ENCODE measurements at regions not wholly inside any gene's neighbourhood (a gene's known extent, or its start where the extent isn't known, plus 50 kb on each side); places are given as distances from the start of the nearest gene placed in this dataset.

- intact Hi-C loops (cut with DNase I), result no loop called here
These were observed 322.1 kb upstream of the MSX2 start for GRCh38 chr5:174402222-174402812.

DNA sequence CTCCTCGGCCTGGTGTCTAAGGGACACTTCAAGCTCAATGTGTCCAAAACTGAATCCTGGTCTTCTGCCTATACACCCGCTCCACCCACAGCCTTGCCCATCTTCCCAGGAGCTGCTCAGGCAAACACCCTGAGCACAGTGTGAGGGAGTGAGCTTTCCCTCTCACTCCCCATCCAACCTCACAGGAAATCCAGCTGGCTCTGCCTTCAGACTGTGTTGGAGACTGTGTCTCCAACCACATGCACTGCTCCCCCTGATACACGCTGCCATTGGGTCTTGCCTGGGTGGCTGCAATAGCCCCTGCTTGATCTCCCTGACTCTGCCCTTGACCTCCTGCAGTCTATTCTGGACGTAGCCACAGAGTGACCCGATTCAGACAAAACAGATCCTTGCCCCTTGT lies 319.5 kb upstream of the MSX2 start:
- no peak for TF ChIP-seq POLR2A (IDR thresholded peaks at IDR 0.05)
- TF ChIP-seq, protein P1, sequence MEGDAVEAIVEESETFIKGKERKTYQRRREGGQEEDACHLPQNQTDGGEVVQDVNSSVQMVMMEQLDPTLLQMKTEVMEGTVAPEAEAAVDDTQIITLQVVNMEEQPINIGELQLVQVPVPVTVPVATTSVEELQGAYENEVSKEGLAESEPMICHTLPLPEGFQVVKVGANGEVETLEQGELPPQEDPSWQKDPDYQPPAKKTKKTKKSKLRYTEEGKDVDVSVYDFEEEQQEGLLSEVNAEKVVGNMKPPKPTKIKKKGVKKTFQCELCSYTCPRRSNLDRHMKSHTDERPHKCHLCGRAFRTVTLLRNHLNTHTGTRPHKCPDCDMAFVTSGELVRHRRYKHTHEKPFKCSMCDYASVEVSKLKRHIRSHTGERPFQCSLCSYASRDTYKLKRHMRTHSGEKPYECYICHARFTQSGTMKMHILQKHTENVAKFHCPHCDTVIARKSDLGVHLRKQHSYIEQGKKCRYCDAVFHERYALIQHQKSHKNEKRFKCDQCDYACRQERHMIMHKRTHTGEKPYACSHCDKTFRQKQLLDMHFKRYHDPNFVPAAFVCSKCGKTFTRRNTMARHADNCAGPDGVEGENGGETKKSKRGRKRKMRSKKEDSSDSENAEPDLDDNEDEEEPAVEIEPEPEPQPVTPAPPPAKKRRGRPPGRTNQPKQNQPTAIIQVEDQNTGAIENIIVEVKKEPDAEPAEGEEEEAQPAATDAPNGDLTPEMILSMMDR (IDR thresholded peaks at IDR 0.05), result no peak
- TF ChIP-seq EP300 (IDR thresholded peaks at IDR 0.05), result no peak
- no peak for DNase-seq
- WGBS, 3 donors, result 52 to 71% (median 59%) methylated on average over 5 of the region's 5 CpGs
- Histone ChIP-seq H3K4me3 (no peak overlapping the region), H3K4me1 (ENCODE audit: insufficient read depth) (no peaks in the 10 kb centered on the region), H3K36me3 (no peaks in the 10 kb centered on the region), H3K27me3 (no peaks in the 10 kb centered on the region), H3K27ac (no peak overlapping the region), H3K9me3 (no peaks in the 10 kb centered on the region)
- intact Hi-C loops (cut with DNase I), result no loop called here

More at GRCh38 chr5:174402222-174402812, 322.1 kb upstream of the MSX2 start:
- TF ChIP-seq, protein P1 (IDR thresholded peaks at IDR 0.05), result no peak
- no peak for TF ChIP-seq POLR2A (IDR thresholded peaks at IDR 0.05)
- TF ChIP-seq EP300 (IDR thresholded peaks at IDR 0.05), result no peak
- no peaks in the 10 kb centered on the region for H3K27me3 ChIP-seq
- no peak for DNase-seq
- no peaks in the 10 kb centered on the region for H3K36me3 ChIP-seq
- no peaks in the 10 kb centered on the region for H3K9me3 ChIP-seq
- 54 to 64% (median 56%) methylated on average over 4 of the region's 4 CpGs for WGBS, 3 donors
- no peak overlapping the region for H3K4me3 ChIP-seq
- no peaks in the 10 kb centered on the region for H3K4me1 ChIP-seq (ENCODE audit: insufficient read depth)
- no peak overlapping the region for H3K27ac ChIP-seq

GRCh38 chr5:174409070-174409469 lies 315.3 kb upstream of the MSX2 start:
- no peak for DNase-seq
- H3K4me1 ChIP-seq (ENCODE audit: insufficient read depth), result no peaks in the 10 kb centered on the region
- WGBS, 3 donors, result 58 to 84% (median 73%) methylated on average over 3 of the region's 3 CpGs
- intact Hi-C loops (cut with DNase I), result no loop called here
- no peaks in the 10 kb centered on the region for H3K36me3 ChIP-seq
- no peak overlapping the region for H3K27ac ChIP-seq
- no peaks in the 10 kb centered on the region for H3K27me3 ChIP-seq
- no peak for TF ChIP-seq POLR2A (IDR thresholded peaks at IDR 0.05)
- TF ChIP-seq, protein P1 (IDR thresholded peaks at IDR 0.05), result no peak
- no peak for TF ChIP-seq EP300 (IDR thresholded peaks at IDR 0.05)
- no peaks in the 10 kb centered on the region for H3K9me3 ChIP-seq
- H3K4me3 ChIP-seq, result no peak overlapping the region

DNA sequence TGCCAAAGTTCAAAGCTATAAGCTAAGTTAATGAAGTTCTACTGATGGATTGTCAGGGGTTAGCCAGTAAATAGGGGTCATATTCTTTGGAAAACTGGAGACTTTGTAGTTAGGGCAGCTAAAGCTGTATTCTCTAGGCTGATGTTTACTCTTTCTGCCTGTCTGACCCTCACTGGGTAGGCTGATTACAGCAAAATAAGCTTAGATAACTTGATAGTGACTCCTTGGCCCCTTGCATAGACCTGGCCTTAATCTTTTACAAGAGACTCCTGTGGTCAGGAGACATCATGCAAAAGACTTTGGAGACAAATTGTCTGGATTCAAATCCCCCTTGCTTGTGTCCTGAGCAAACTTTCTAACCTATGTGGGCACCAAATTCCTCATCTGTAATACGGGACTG lies 314.4 kb upstream of the MSX2 start:
- WGBS, 3 donors, result 50 to 68% (median 64%) methylated on average over 1 of the region's 1 CpG
- intact Hi-C loops (cut with DNase I), result no loop called here
- Histone ChIP-seq H3K36me3 (no peaks in the 10 kb centered on the region), H3K27me3 (no peaks in the 10 kb centered on the region), H3K27ac (no peak overlapping the region), H3K9me3 (no peaks in the 10 kb centered on the region), H3K4me3 (no peak overlapping the region), H3K4me1 (ENCODE audit: insufficient read depth) (no peaks in the 10 kb centered on the region)
- DNase-seq, result no peak
- TF ChIP-seq EP300 (IDR thresholded peaks at IDR 0.05) (no peak), POLR2A (IDR thresholded peaks at IDR 0.05) (no peak)
- TF ChIP-seq, protein P1 (IDR thresholded peaks at IDR 0.05), result no peak
